ACC112 (cell line): ENCODE measurements at regions not wholly inside any gene's neighbourhood (a gene's known extent, or its start where the extent isn't known, plus 50 kb on each side); places are given as distances from the start of the nearest gene placed in this dataset.

Source experiments
- H2AFZ ChIP-seq: fragments of 200-600 bp; sonication (generic); one replicate; pipeline ENCODE4 v1.6.0; 2017; ENCODE audit warnings: antibody characterized with exemption, low read length; ENCODE audit not compliant: unreplicated experiment
- H3K27ac ChIP-seq: fragments of 200-600 bp; sonication (generic); 2 replicates; pipeline ENCODE4 v1.5.1; 2014; ENCODE audit warnings: low read depth, mild to moderate bottlenecking, antibody characterized with exemption, low read length, moderate library complexity
- H3K27me3 ChIP-seq: fragments of 200-600 bp; sonication (generic); 2 replicates; pipeline ENCODE4 v1.6.1; 2014; ENCODE audit warnings: mild to moderate bottlenecking, antibody characterized with exemption, low read length, moderate library complexity, mixed read lengths; ENCODE audit not compliant: insufficient read depth
- H3K36me3 ChIP-seq: fragments of 200-600 bp; sonication (generic); 2 replicates; pipeline ENCODE4 v1.6.1; 2016; ENCODE audit warnings: mild to moderate bottlenecking, antibody characterized with exemption, low read length, moderate library complexity, mixed read lengths; ENCODE audit not compliant: insufficient read depth
- H3K4me1 ChIP-seq: fragments of 200-600 bp; sonication (generic); one replicate; pipeline ENCODE4 v1.6.1; 2016; ENCODE audit warnings: low read length, mixed read lengths; ENCODE audit not compliant: insufficient read depth, unreplicated experiment, control insufficient read depth
- H3K4me3 ChIP-seq: fragments of 200-600 bp; sonication (generic); 2 replicates; pipeline ENCODE4 v1.5.1; 2014; ENCODE audit warnings: mild to moderate bottlenecking, low read depth, low read length
- H3K79me2 ChIP-seq: fragments of 200-600 bp; sonication (generic); one replicate; pipeline ENCODE4 v1.6.0; 2016; ENCODE audit warnings: low read length; ENCODE audit not compliant: control insufficient read depth, unreplicated experiment, insufficient read depth

DNA sequence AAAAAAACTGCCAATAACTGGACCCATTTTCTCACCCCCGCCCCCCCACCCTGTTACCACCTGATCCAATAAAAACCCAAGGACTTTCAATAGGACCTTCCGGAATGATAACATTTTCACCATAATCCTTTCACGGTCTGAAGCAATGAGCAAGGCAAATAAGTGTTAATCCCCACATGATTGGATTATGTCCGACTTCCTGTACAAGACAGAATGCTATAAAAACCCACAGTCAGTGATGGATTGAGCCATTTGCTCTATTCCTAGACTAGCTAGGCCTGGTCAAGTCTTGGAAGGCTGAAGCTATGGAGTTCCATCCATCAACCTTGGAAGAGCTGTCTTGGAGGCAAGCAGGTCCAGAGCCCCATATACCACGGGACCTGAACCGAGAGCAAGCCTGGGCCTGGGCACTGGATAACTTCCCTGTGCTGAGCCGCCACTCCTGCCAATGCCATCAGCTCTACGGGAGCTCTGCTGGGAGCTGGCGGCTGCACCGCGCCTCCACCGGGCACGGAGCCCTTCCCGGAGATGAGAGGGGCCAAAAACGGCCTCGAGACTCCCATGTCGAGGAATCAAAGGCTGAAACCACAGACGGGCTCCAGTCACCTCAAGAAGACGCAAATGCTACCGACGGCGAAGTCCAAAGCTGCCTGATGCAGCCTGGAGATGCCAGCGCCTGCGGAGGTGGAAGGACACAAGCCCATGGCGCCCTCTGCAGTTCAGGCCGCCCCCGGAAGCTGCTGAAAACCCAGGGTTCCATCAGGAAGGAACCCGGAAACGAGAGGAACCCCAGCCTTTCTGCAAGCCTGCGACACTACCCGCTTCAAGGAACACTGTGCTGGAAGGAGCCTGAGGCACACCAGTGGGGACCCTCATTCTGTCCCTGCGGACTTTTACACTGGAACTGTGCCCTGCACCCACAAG lies 69.2 kb downstream of the ANXA2R start:
- no peak overlapping the region for H3K4me3 ChIP-seq
- no peaks in the 10 kb centered on the region for H3K4me1 ChIP-seq
- H3K27me3 ChIP-seq = no peaks in the 10 kb centered on the region
- no peaks in the 10 kb centered on the region for H3K36me3 ChIP-seq
- no peak overlapping the region for H2AFZ ChIP-seq
- no peak overlapping the region for H3K27ac ChIP-seq
- no peaks in the 10 kb centered on the region for H3K79me2 ChIP-seq

DNA sequence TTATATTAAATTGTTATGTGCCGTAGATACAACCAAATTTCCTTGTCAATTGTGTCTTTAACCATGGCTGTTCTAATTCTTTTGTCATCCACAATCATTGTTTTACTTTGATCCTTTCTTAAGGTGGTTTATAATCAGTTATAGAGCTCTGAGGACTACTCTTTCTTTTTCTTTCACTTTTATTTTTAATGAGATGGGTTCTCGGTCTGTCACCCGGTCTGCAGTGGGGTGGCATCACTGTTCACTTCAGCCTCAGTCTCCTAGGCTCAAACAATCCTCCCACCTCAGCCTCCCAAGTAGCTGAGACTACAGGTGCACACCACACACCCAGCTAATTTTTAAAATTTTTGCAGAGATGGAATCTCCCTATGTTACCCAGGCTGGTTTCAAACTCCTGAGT lies 74.2 kb downstream of the ANXA2R start:
- H3K4me1 ChIP-seq = no peaks in the 10 kb centered on the region
- no peaks in the 10 kb centered on the region for H3K27me3 ChIP-seq
- H3K79me2 ChIP-seq = no peaks in the 10 kb centered on the region
- no peak overlapping the region for H3K27ac ChIP-seq
- no peaks in the 10 kb centered on the region for H3K36me3 ChIP-seq
- no peak overlapping the region for H2AFZ ChIP-seq
- H3K4me3 ChIP-seq = no peak overlapping the region

DNA sequence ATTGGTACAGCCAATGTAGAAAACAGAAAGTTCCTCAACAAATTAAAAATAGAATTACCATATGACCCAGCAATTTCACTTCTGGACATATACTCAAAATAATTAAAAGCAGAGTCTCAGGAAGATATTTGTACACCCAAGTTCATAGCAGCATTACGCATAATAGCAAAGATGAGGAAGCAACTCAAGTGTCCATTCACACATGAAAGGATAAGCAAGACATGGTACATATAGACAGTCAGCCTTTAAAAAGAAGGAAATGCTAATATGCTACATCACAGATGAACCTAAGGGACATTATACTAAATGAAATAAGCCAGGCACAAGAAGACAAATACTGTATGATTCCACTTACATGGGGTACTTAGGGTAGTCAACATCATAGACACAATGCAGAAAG lies 76.7 kb downstream of the ANXA2R start:
- Histone ChIP-seq H3K27me3 (no peaks in the 10 kb centered on the region), H3K4me1 (no peaks in the 10 kb centered on the region), H3K4me3 (no peak overlapping the region), H2AFZ (no peak overlapping the region), H3K36me3 (no peaks in the 10 kb centered on the region), H3K79me2 (no peaks in the 10 kb centered on the region), H3K27ac (no peak overlapping the region)

DNA sequence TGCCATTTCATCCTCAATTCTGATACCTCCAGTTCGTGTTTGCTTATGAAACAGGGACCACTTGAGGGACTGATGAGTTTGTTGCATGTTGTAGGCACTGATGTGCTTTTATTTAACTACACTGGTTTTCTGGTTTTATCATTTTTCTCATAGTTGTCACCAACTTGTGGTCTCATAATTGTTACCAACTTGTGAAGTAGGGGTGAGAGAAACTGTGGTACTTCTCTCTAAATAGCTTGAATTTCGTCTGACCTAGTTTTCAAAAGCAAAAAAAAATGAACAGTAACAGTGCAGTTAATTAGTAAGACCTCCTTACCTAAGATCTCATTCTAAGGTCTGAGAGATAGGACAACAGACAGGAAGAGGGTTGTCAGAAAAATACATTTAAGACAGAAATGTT lies 78.0 kb downstream of the ANXA2R start:
- H3K4me3 ChIP-seq = no peak overlapping the region
- H3K36me3 ChIP-seq = no peaks in the 10 kb centered on the region
- no peaks in the 10 kb centered on the region for H3K79me2 ChIP-seq
- no peaks in the 10 kb centered on the region for H3K4me1 ChIP-seq
- no peaks in the 10 kb centered on the region for H3K27me3 ChIP-seq
- H3K27ac ChIP-seq = no peak overlapping the region
- no peak overlapping the region for H2AFZ ChIP-seq

DNA sequence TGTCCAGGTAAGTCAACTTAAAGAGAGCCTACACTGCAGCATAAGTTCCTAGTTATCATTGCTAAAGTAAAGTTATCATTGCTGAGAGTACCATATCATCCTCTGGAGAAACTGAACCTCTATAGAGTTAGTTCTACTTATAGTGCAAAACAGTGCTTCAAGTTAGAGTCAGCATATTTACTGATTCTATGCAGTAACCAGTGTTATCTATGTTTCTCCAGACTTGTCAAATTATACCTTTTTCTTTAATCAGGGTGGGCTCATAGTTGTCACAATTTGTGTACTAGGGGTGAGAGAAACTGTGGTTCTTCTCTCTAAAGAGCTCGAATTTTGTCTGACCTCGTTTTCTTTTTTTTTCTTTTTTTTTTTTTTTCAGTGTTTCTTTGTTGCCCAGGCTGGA lies 79.6 kb downstream of the ANXA2R start:
- Histone ChIP-seq H3K36me3 (no peaks in the 10 kb centered on the region), H3K27me3 (no peaks in the 10 kb centered on the region)

DNA sequence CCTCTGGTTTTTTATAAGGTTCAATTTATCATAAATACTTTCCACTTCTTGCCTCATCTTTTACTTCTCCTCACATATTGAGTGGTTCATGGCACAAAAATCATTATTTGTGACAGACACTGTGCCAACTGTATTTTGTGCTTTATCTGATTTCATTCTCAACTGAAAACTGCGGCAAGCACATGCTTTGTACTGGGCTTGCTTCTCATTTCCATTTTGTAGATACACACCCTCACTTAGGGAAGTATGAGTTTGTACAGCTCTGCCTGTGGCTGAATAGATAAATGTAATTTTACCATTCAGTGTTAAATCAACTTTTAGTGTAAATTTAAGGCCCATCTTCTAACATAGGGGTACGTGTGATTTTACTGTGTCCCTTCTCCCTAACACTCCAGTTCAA lies 83.6 kb downstream of the ANXA2R start:
- H3K27ac ChIP-seq = no peak overlapping the region
- no peaks in the 10 kb centered on the region for H3K36me3 ChIP-seq
- no peak overlapping the region for H3K4me3 ChIP-seq
- H3K79me2 ChIP-seq = no peaks in the 10 kb centered on the region
- no peaks in the 10 kb centered on the region for H3K27me3 ChIP-seq
- no peaks in the 10 kb centered on the region for H3K4me1 ChIP-seq
- no peak overlapping the region for H2AFZ ChIP-seq

More for the DNA sequence above, 79.6 kb downstream of the ANXA2R start:
- Histone ChIP-seq H3K4me3 (no peak overlapping the region), H3K27ac (no peak overlapping the region), H3K79me2 (no peaks in the 10 kb centered on the region), H3K4me1 (no peaks in the 10 kb centered on the region), H2AFZ (no peak overlapping the region)

DNA sequence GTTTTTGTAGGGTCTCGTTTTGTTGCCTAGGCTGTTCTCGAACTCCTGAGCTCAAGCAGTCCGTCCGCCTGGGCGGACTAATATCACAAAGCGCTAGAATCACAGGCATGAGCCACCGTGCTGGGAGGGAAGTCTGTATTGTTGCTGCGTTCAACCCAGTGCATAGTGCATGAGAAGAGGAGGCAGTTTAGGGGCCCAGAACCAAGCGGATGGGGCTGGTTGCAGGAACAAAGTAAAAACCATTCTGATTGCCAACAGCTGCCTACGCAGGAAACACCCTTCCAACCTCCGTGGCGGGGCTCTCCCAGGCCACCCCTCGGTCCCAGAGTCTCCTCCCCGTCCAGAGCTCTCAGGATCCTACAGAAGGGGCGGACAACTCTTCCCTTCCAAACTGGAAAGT lies 87.1 kb downstream of the ANXA2R start:
- Histone ChIP-seq H3K27me3 (no peaks in the 10 kb centered on the region), H3K36me3 (no peaks in the 10 kb centered on the region), H3K79me2 (no peaks in the 10 kb centered on the region), H2AFZ (no peak overlapping the region), H3K27ac (no peak overlapping the region), H3K4me3 (no peak overlapping the region), H3K4me1 (peaks cover 10% of the 10 kb centered on the region)

DNA sequence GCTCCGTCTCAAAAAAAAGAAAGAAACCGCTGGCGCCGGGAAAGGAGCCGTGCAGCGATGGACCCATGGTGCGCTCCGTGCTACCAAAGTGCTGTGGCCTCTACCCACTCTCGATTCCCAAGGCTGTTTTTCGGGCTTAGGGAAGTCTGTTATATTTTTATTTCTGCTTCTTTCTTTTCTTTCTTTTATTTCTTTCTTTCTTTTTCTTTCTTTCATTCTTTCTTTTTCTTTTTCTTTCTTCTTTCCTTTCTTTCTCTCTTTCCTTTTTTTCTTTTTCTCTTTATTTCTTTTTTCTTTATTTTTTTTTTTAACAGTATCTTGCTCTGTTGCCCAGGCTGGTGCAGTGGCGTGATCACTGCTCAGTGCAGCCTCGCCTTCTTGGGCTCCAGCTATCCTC lies 87.5 kb downstream of the ANXA2R start:
- Histone ChIP-seq H3K4me1 (peaks cover 10% of the 10 kb centered on the region), H3K79me2 (no peaks in the 10 kb centered on the region), H3K27ac (no peak overlapping the region), H3K4me3 (peak overlapping the region; percentile 61), H3K36me3 (no peaks in the 10 kb centered on the region), H3K27me3 (no peaks in the 10 kb centered on the region), H2AFZ (no peak overlapping the region)

DNA sequence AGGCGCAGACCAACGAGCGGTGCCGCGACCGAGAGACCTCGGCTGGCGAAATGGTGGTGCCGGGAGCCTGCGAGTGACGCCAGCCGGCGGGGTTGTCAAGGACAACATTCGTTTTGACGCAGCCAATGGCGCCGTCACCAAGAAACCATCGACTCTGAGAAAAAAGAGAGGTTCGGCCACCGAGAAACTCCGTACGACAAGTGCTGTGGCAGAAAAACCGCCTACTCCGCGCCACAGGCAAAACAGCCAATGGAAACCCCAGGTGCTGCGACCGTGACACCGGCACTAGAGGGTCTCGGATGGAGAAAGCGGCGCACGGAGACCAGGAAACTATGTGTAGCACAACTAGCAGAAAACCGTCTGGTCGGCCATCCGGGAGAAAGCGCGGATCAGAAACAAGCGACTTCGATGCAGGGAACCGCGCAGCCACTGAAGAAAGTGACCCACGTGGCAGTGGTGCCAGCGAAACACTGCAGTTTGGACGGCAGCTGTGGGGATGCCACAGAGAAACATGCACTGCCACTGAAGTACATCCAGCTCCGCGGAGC lies 88.8 kb downstream of the ANXA2R start:
- H3K27me3 ChIP-seq = no peaks in the 10 kb centered on the region
- H3K4me1 ChIP-seq = peaks cover 10% of the 10 kb centered on the region
- peak overlapping the region; percentile 61 for H3K4me3 ChIP-seq
- no peaks in the 10 kb centered on the region for H3K36me3 ChIP-seq
- no peaks in the 10 kb centered on the region for H3K79me2 ChIP-seq
- H3K27ac ChIP-seq = peak overlapping the region; percentile 94
- H2AFZ ChIP-seq = peak overlapping the region; percentile 29

DNA sequence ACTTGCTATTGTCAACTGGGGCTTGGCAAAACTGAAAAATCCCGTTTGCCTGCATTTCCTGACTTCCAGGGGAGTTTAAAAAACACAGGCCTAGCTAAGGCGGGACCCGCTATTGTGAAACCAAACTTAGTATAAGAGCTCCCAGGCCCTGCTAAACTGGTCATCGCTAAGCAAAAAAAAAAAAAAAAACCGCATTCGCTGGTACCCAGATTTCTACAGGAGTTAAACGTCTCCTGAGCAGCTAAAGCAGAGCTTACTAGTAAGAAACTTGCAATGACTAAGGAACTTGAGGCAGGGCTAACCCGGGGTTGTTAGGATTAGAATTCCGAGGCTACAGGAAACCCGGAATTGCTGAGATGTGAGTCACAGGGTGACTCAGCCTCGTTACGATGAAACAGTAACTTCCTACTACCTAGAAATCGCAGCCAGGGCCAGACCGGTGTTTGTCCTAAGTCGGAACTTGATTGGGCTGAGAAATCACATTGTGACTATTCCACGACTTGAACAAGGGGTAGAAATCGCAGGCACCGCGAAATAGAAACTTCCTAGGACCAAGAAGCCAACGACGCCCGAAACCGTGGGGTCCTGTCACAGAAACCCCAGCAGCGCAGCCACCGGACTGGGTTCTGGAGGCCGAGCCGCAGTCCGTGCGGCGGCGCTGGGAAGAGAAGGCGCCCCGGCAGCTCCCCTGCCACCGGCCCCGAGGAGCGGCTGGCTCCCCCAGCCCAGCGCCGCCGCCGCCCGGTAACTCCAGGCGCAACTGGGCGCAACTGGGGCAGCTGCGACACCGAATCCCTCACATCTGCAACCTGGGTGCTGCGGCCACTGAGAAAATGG lies 89.4 kb downstream of the ANXA2R start:
- H3K4me1 ChIP-seq = peaks cover 10% of the 10 kb centered on the region
- peak overlapping the region; percentile 94 for H3K27ac ChIP-seq
- peak overlapping the region; percentile 32 for H2AFZ ChIP-seq
- H3K36me3 ChIP-seq = no peaks in the 10 kb centered on the region
- no peaks in the 10 kb centered on the region for H3K79me2 ChIP-seq
- no peaks in the 10 kb centered on the region for H3K27me3 ChIP-seq
- peak overlapping the region; percentile 61 for H3K4me3 ChIP-seq
